ENCODE measurements at regions not wholly inside any gene's neighbourhood (a gene's known extent, or its start where the extent isn't known, plus 50 kb on each side); places are given as distances from the start of the nearest gene placed in this dataset.
A peak's percentile ranks its signal among the peaks of the same experiment; 100 is the strongest.

- intact Hi-C loops (cut with micrococcal nuclease): no loop called here
- H3K27ac Mint-ChIP-seq: no peak overlapping the region
- no peaks in the 10 kb centered on the region for H3K27me3 ChIP-seq (ENCODE audit: control insufficient read depth in 2 of 2, insufficient read depth in 2 of 2, low read length in 2 of 2)
- no peak overlapping the region for H3K27ac ChIP-seq (ENCODE audit: low read depth in 1 of 2, low read length in 2 of 2)
- peaks cover 0 to 1% (median 0%) of the 10 kb centered on the region in 3 donors for H3K27me3 Mint-ChIP-seq (ENCODE audit: low read depth in 3 of 3)
- H3K4me3 ChIP-seq (replicated peaks in 1 of 3; ENCODE audit: low read depth in 2 of 3, low read length in 3 of 3): no peak overlapping the region
- no peak overlapping the region for H3K9ac ChIP-seq (ENCODE audit: insufficient read depth, low read length, poor library complexity, severe bottlenecking)
- H3K79me2 ChIP-seq (ENCODE audit: insufficient read depth, low read length): no peaks in the 10 kb centered on the region
- peaks cover 0 to 6% (median 1%) of the 10 kb centered on the region in 7 donors for H3K9me3 Mint-ChIP-seq
- peaks cover 14% of the 10 kb centered on the region for H3K4me1 Mint-ChIP-seq
- H3K36me3 Mint-ChIP-seq: no peaks in the 10 kb centered on the region
- H3K36me3 ChIP-seq (replicated peaks in 1 of 2; ENCODE audit: control insufficient read depth in 1 of 2, insufficient read depth in 2 of 2, low read length in 2 of 2): no peaks in the 10 kb centered on the region
- H3K4me2 ChIP-seq (replicated peaks; ENCODE audit: extremely low read depth, low read length, poor library complexity, severe bottlenecking): no peak overlapping the region
- TF ChIP-seq, protein P1, sequence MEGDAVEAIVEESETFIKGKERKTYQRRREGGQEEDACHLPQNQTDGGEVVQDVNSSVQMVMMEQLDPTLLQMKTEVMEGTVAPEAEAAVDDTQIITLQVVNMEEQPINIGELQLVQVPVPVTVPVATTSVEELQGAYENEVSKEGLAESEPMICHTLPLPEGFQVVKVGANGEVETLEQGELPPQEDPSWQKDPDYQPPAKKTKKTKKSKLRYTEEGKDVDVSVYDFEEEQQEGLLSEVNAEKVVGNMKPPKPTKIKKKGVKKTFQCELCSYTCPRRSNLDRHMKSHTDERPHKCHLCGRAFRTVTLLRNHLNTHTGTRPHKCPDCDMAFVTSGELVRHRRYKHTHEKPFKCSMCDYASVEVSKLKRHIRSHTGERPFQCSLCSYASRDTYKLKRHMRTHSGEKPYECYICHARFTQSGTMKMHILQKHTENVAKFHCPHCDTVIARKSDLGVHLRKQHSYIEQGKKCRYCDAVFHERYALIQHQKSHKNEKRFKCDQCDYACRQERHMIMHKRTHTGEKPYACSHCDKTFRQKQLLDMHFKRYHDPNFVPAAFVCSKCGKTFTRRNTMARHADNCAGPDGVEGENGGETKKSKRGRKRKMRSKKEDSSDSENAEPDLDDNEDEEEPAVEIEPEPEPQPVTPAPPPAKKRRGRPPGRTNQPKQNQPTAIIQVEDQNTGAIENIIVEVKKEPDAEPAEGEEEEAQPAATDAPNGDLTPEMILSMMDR (IDR thresholded peaks at IDR 0.05): no peak
- DNase-seq: no peak
- no peaks in the 10 kb centered on the region for H4K20me1 ChIP-seq (ENCODE audit: insufficient read depth, low read length)
- no peak overlapping the region for H3K4me3 Mint-ChIP-seq
- H2AFZ ChIP-seq (ENCODE audit: insufficient read depth, low read depth, low read length, poor library complexity, severe bottlenecking): no peak overlapping the region
- WGBS (ENCODE audit: insufficient coverage): 59% methylated on average over 3 of the region's 4 CpGs
- H3K4me1 ChIP-seq (ENCODE audit: control insufficient read depth in 1 of 2, insufficient read depth in 2 of 2, low read length in 2 of 2): peaks cover 0 to 10% of the 10 kb centered on the region in 2 donors
- H3K9me3 ChIP-seq (replicated peaks in 1 of 2; ENCODE audit: control insufficient read depth in 1 of 2, insufficient read depth in 1 of 2, low read length in 2 of 2): no peaks in the 10 kb centered on the region
Measured at GRCh38 chr1:218872026-218872425, 301.7 kb upstream of the LYPLAL1 start.

GRCh38 chr1:218872928-218873327 lies 300.8 kb upstream of the LYPLAL1 start:
- intact Hi-C loops (cut with micrococcal nuclease): no loop called here
- Histone ChIP-seq H3K4me1 (ENCODE audit: control insufficient read depth in 1 of 2, insufficient read depth in 2 of 2, low read length in 2 of 2) (peaks cover 0 to 10% of the 10 kb centered on the region in 2 donors), H3K79me2 (ENCODE audit: insufficient read depth, low read length) (no peaks in the 10 kb centered on the region), H3K4me3 (replicated peaks in 1 of 3; ENCODE audit: low read depth in 2 of 3, low read length in 3 of 3) (no peak overlapping the region), H3K27ac (ENCODE audit: low read depth in 1 of 2, low read length in 2 of 2) (no peak overlapping the region), H3K9me3 (replicated peaks in 1 of 2; ENCODE audit: control insufficient read depth in 1 of 2, insufficient read depth in 1 of 2, low read length in 2 of 2) (no peaks in the 10 kb centered on the region), H3K9ac (ENCODE audit: insufficient read depth, low read length, poor library complexity, severe bottlenecking) (no peak overlapping the region), H4K20me1 (ENCODE audit: insufficient read depth, low read length) (no peaks in the 10 kb centered on the region), H3K4me2 (replicated peaks; ENCODE audit: extremely low read depth, low read length, poor library complexity, severe bottlenecking) (no peak overlapping the region), H3K36me3 (replicated peaks in 1 of 2; ENCODE audit: control insufficient read depth in 1 of 2, insufficient read depth in 2 of 2, low read length in 2 of 2) (no peaks in the 10 kb centered on the region), H3K27me3 (ENCODE audit: control insufficient read depth in 2 of 2, insufficient read depth in 2 of 2, low read length in 2 of 2) (no peaks in the 10 kb centered on the region), H2AFZ (ENCODE audit: insufficient read depth, low read depth, low read length, poor library complexity, severe bottlenecking) (no peak overlapping the region)
- DNase-seq: no peak
- no peaks in the 10 kb centered on the region for H3K36me3 Mint-ChIP-seq
- peak overlapping the region in 2 of 7 donors; percentile 2 to 37 for H3K27ac Mint-ChIP-seq
- peaks cover 0 to 6% (median under 1%) of the 10 kb centered on the region in 7 donors for H3K9me3 Mint-ChIP-seq
- peaks cover 0 to under 1% (median 0%) of the 10 kb centered on the region in 3 donors for H3K27me3 Mint-ChIP-seq (ENCODE audit: low read depth in 3 of 3)
- TF ChIP-seq, protein P1 (IDR thresholded peaks at IDR 0.05): no peak
- peaks cover 14% of the 10 kb centered on the region for H3K4me1 Mint-ChIP-seq
- H3K4me3 Mint-ChIP-seq: no peak overlapping the region
- WGBS (ENCODE audit: insufficient coverage): 90% methylated on average over 1 of the region's 1 CpG
